ENCODE measurements at regions not wholly inside any gene's neighbourhood (a gene's known extent, or its start where the extent isn't known, plus 50 kb on each side); places are given as distances from the start of the nearest gene placed in this dataset.

GRCh38 chr5:141788296-141788970 is 89.8 kb downstream of the PCDH1 start:
- DNase-seq (ENCODE audit: low spot score) (no peak), ATAC-seq (peak; percentile 66)
- Histone ChIP-seq H3K4me2 (no peak overlapping the region), H3K4me3 (no peak overlapping the region), H3K27me3 (ENCODE audit: insufficient read depth) (no peaks in the 10 kb centered on the region), H3K79me2 (replicated peaks; ENCODE audit: insufficient read depth) (no peaks in the 10 kb centered on the region), H4K20me1 (replicated peaks; ENCODE audit: insufficient read depth) (no peaks in the 10 kb centered on the region), H2AFZ (0 out of 2 replicates have a peak overlapping the region, but pooled peaks have one; percentile 38), H3K4me1 (ENCODE audit: insufficient read depth) (peaks cover 14% of the 10 kb centered on the region), H3K36me3 (ENCODE audit: insufficient read depth) (no peaks in the 10 kb centered on the region), H3K27ac (ENCODE audit: low read depth) (no peak overlapping the region), H3K9me2 (ENCODE audit: insufficient read depth) (no peaks in the 10 kb centered on the region), H3F3A (replicated peaks; ENCODE audit: low read depth) (peaks cover 5% of the 10 kb centered on the region; the same call in 1 of the 2 replicates)
- Mint-ChIP-seq H3K4me1 (peaks cover 59% of the 10 kb centered on the region), H3K36me3 (ENCODE audit: low read depth) (no peaks in the 10 kb centered on the region; the same call in 2 of the 3 replicates), H3K4me3 (no peak overlapping the region), H3K9me3 (no peaks in the 10 kb centered on the region), H3K27ac (no peak overlapping the region), H3K27me3 (ENCODE audit: insufficient read depth, low read depth, poor library complexity) (peaks cover 26% of the 10 kb centered on the region)
- TF ChIP-seq, protein P1, sequence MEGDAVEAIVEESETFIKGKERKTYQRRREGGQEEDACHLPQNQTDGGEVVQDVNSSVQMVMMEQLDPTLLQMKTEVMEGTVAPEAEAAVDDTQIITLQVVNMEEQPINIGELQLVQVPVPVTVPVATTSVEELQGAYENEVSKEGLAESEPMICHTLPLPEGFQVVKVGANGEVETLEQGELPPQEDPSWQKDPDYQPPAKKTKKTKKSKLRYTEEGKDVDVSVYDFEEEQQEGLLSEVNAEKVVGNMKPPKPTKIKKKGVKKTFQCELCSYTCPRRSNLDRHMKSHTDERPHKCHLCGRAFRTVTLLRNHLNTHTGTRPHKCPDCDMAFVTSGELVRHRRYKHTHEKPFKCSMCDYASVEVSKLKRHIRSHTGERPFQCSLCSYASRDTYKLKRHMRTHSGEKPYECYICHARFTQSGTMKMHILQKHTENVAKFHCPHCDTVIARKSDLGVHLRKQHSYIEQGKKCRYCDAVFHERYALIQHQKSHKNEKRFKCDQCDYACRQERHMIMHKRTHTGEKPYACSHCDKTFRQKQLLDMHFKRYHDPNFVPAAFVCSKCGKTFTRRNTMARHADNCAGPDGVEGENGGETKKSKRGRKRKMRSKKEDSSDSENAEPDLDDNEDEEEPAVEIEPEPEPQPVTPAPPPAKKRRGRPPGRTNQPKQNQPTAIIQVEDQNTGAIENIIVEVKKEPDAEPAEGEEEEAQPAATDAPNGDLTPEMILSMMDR (conservative IDR thresholded peaks at IDR 0.05; ENCODE audit: low read depth in 2 of 2), result peak; percentile 27 to 53
- TF ChIP-seq ZNF114 (CRISPR knock-in tag; IDR thresholded peaks at IDR 0.05), result no peak

GRCh38 chr5:141787376-141787775 is 90.8 kb downstream of the PCDH1 start:
- no peaks in the 10 kb centered on the region for H3K9me3 Mint-ChIP-seq
- peaks cover 52% of the 10 kb centered on the region for H3K4me1 Mint-ChIP-seq
- no peak for TF ChIP-seq ZNF114 (CRISPR knock-in tag; IDR thresholded peaks at IDR 0.05)
- TF ChIP-seq STAT1 (IDR thresholded peaks at IDR 0.05; ENCODE audit: unreplicated experiment), result no peak
- no peak for TF ChIP-seq NANOG (IDR thresholded peaks at IDR 0.05; ENCODE audit: borderline replicate concordance)
- no peak for TF ChIP-seq ZNF331 (CRISPR knock-in tag; IDR thresholded peaks at IDR 0.05; ENCODE audit: low read depth)
- TF ChIP-seq EZH2phosphoT487 (IDR thresholded peaks at IDR 0.05; ENCODE audit: unreplicated experiment), result no peak
- TF ChIP-seq EZH2 (IDR thresholded peaks at IDR 0.05; ENCODE audit: low read depth, unreplicated experiment), result no peak
- no peak for TF ChIP-seq POLR2AphosphoS5 (IDR thresholded peaks at IDR 0.05; ENCODE audit: low read depth)
- TF ChIP-seq, protein P1 (conservative IDR thresholded peaks at IDR 0.05; ENCODE audit: low read depth in 2 of 2), result no peak
- TF ChIP-seq CREB1 (CRISPR knock-in tag; IDR thresholded peaks at IDR 0.05; ENCODE audit: low read depth), result no peak
- TF ChIP-seq JUNB (IDR thresholded peaks at IDR 0.05; ENCODE audit: unreplicated experiment), result no peak
- TF ChIP-seq, protein P2, sequence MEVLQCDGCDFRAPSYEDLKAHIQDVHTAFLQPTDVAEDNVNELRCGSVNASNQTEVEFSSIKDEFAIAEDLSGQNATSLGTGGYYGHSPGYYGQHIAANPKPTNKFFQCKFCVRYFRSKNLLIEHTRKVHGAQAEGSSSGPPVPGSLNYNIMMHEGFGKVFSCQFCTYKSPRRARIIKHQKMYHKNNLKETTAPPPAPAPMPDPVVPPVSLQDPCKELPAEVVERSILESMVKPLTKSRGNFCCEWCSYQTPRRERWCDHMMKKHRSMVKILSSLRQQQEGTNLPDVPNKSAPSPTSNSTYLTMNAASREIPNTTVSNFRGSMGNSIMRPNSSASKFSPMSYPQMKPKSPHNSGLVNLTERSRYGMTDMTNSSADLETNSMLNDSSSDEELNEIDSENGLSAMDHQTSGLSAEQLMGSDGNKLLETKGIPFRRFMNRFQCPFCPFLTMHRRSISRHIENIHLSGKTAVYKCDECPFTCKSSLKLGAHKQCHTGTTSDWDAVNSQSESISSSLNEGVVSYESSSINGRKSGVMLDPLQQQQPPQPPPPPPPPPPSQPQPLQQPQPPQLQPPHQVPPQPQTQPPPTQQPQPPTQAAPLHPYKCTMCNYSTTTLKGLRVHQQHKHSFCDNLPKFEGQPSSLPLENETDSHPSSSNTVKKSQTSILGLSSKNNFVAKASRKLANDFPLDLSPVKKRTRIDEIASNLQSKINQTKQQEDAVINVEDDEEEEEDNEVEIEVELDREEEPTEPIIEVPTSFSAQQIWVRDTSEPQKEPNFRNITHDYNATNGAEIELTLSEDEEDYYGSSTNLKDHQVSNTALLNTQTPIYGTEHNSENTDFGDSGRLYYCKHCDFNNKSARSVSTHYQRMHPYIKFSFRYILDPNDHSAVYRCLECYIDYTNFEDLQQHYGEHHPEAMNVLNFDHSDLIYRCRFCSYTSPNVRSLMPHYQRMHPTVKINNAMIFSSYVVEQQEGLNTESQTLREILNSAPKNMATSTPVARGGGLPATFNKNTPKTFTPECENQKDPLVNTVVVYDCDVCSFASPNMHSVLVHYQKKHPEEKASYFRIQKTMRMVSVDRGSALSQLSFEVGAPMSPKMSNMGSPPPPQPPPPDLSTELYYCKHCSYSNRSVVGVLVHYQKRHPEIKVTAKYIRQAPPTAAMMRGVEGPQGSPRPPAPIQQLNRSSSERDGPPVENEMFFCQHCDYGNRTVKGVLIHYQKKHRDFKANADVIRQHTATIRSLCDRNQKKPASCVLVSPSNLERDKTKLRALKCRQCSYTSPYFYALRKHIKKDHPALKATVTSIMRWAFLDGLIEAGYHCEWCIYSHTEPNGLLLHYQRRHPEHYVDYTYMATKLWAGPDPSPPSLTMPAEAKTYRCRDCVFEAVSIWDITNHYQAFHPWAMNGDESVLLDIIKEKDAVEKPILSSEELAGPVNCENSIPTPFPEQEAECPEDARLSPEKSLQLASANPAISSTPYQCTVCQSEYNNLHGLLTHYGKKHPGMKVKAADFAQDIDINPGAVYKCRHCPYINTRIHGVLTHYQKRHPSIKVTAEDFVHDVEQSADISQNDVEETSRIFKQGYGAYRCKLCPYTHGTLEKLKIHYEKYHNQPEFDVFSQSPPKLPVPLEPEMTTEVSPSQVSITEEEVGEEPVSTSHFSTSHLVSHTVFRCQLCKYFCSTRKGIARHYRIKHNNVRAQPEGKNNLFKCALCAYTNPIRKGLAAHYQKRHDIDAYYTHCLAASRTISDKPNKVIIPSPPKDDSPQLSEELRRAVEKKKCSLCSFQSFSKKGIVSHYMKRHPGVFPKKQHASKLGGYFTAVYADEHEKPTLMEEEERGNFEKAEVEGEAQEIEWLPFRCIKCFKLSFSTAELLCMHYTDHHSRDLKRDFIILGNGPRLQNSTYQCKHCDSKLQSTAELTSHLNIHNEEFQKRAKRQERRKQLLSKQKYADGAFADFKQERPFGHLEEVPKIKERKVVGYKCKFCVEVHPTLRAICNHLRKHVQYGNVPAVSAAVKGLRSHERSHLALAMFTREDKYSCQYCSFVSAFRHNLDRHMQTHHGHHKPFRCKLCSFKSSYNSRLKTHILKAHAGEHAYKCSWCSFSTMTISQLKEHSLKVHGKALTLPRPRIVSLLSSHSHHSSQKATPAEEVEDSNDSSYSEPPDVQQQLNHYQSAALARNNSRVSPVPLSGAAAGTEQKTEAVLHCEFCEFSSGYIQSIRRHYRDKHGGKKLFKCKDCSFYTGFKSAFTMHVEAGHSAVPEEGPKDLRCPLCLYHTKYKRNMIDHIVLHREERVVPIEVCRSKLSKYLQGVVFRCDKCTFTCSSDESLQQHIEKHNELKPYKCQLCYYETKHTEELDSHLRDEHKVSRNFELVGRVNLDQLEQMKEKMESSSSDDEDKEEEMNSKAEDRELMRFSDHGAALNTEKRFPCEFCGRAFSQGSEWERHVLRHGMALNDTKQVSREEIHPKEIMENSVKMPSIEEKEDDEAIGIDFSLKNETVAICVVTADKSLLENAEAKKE (CRISPR knock-in tag; IDR thresholded peaks at IDR 0.05), result no peak
- Histone ChIP-seq H3K36me3 (ENCODE audit: insufficient read depth) (no peaks in the 10 kb centered on the region), H3K79me2 (replicated peaks; ENCODE audit: insufficient read depth) (no peaks in the 10 kb centered on the region), H3K9me2 (ENCODE audit: insufficient read depth) (no peaks in the 10 kb centered on the region), H2AFZ (no peak overlapping the region), H3K4me1 (ENCODE audit: insufficient read depth) (peaks cover 12% of the 10 kb centered on the region; the same call in 1 of the 2 replicates), H3K4me3 (no peak overlapping the region), H3K27me3 (ENCODE audit: insufficient read depth) (no peaks in the 10 kb centered on the region), H4K20me1 (replicated peaks; ENCODE audit: insufficient read depth) (no peaks in the 10 kb centered on the region), H3K4me2 (no peak overlapping the region), H3K27ac (ENCODE audit: low read depth) (no peak overlapping the region), H3F3A (replicated peaks; ENCODE audit: low read depth) (peaks cover 7% of the 10 kb centered on the region; the same call in 1 of the 2 replicates)
- DNase-seq (ENCODE audit: low spot score) (no peak), ATAC-seq (no peak)
- no peak overlapping the region for H3K4me3 Mint-ChIP-seq
- no peak overlapping the region for H3K27ac Mint-ChIP-seq
- peaks cover 26% of the 10 kb centered on the region for H3K27me3 Mint-ChIP-seq (ENCODE audit: insufficient read depth, low read depth, poor library complexity)
- no peaks in the 10 kb centered on the region; the same call in 2 of the 3 replicates for H3K36me3 Mint-ChIP-seq (ENCODE audit: low read depth)

Measured in GM23338 (cell line).